Muscle of leg (tissue), 3 donors: ENCODE measurements at regions not wholly inside any gene's neighbourhood (a gene's known extent, or its start where the extent isn't known, plus 50 kb on each side); places are given as distances from the start of the nearest gene placed in this dataset.

Experiments used
- DNase-seq: peaks from one replicate; pipeline ENCODE4 v3.0.0; 2013
- H3K27ac ChIP-seq: one replicate; pipeline ENCODE4 v1.5.1; 2013; ENCODE audit warnings: mild to moderate bottlenecking, low read length, control low read depth
- H3K27me3 ChIP-seq: one replicate; pipeline ENCODE4 v1.6.1; 2013; ENCODE audit warnings: low read length; ENCODE audit not compliant: control insufficient read depth, insufficient read depth
- H3K36me3 ChIP-seq: one replicate; pipeline ENCODE4 v1.6.1; 2013; ENCODE audit warnings: low read length; ENCODE audit not compliant: control insufficient read depth, insufficient read depth
- H3K4me1 ChIP-seq: one replicate; pipeline ENCODE4 v1.6.1; 2013; ENCODE audit warnings: low read length; ENCODE audit not compliant: control insufficient read depth, insufficient read depth
- H3K4me3 ChIP-seq: one replicate; pipeline ENCODE4 v1.5.1; 2013; ENCODE audit warnings: low read length, control low read depth
- H3K9me3 ChIP-seq: replicated peaks from 2 replicates; pipeline ENCODE4 v1.6.1; 2013; ENCODE audit warnings: low read depth, low read length; ENCODE audit not compliant: control insufficient read depth
- WGBS: methylation state at CpG from one replicate; pipeline ENCODE4 v1.1.5; 2013; ENCODE audit warnings: missing lambda C conversion rate; ENCODE audit not compliant: insufficient coverage; 5-methylcytosine and 5-hydroxymethylcytosine counted together

DNA sequence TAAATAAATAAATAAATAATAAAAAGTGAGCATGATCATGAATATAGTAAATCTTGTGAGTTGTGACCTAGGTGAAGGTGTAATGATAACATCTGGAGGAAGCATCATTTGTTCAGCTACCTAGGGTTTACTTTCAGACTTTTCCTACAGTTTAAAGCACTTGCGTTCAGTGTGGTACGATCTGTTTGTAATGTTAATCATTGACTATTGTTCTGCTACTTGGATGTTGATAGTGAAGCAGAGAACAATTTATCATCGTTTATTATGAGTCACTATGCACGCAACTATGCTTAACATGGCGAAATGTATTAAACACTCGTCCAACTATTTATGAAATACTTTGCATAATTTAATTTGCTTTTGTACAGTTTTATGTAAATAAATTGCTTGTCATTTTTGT is 426.2 kb downstream of the PCDH7 start:
- Histone ChIP-seq H3K4me3 (no peak overlapping the region), H3K27ac (no peak overlapping the region), H3K4me1 (no peaks in the 10 kb centered on the region), H3K9me3 (no peaks in the 10 kb centered on the region), H3K27me3 (no peaks in the 10 kb centered on the region), H3K36me3 (peaks cover 3% of the 10 kb centered on the region)
- no CpG with 5 or more reads among the region's 6 CpGs for WGBS
- no peak for DNase-seq

- Histone ChIP-seq H3K9me3 (no peaks in the 10 kb centered on the region), H3K27me3 (no peaks in the 10 kb centered on the region), H3K36me3 (no peaks in the 10 kb centered on the region), H3K27ac (no peak overlapping the region), H3K4me3 (no peak overlapping the region), H3K4me1 (no peaks in the 10 kb centered on the region)
- no CpG with 5 or more reads among the region's 1 CpG for WGBS
- no peak for DNase-seq
Observed at GRCh38 chr4:31148990-31149389, 428.8 kb downstream of the PCDH7 start.

DNA sequence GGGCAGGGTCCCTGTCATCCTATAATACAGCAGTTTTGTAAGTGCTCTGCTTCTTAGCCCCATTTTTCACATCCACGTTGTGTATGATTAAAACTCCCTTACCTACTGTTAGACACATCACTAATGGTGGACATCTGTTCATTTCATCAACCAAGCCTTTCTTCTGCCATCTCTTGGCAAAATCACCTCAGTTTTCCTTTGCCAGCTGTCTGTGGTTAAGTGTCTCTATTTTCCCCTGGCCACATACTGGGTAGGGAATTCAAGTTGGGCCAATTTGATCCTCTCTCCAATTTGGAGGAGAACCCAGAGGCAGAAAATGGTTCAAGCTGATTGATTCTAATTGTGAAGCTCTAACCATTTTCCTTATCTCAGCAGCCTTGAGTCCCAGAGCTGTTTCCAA is 436.1 kb downstream of the PCDH7 start:
- Histone ChIP-seq H3K9me3 (no peaks in the 10 kb centered on the region), H3K4me3 (no peak overlapping the region), H3K36me3 (no peaks in the 10 kb centered on the region), H3K4me1 (no peaks in the 10 kb centered on the region), H3K27ac (no peak overlapping the region), H3K27me3 (no peaks in the 10 kb centered on the region)
- no peak for DNase-seq
- WGBS = 78% methylated on average over 1 of the region's 1 CpG

DNA sequence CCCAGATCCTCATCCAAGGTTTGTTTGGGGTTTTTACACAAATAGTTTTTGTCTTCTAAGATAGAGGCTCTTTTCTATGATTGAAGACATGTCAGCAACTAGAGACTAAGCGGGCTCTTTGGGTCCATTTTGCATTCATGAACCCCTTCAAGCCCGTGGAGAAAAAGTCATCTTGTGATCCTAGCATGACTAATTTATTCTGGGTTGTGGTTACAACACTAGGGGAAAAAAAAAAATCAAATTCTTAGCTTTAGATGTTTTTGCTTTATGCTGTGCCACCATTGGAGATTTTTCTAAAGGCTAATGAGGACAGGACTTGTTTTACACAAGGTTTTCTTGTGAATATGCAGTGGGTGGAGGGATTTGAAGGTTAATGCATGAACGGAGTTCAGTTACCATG is 440.0 kb downstream of the PCDH7 start:
- no peak for DNase-seq
- 100% methylated on average over 2 of the region's 3 CpGs for WGBS
- no peaks in the 10 kb centered on the region for H3K4me1 ChIP-seq
- H3K27ac ChIP-seq = no peak overlapping the region
- H3K36me3 ChIP-seq = no peaks in the 10 kb centered on the region
- no peak overlapping the region for H3K4me3 ChIP-seq
- H3K9me3 ChIP-seq = no peaks in the 10 kb centered on the region
- no peaks in the 10 kb centered on the region for H3K27me3 ChIP-seq

GRCh38 chr4:31169846-31170245 is 449.7 kb downstream of the PCDH7 start:
- H3K36me3 ChIP-seq = no peaks in the 10 kb centered on the region
- no peak overlapping the region for H3K27ac ChIP-seq
- H3K4me3 ChIP-seq = no peak overlapping the region
- no peaks in the 10 kb centered on the region for H3K4me1 ChIP-seq
- no peak for DNase-seq
- 17% methylated on average over 1 of the region's 5 CpGs for WGBS
- no peaks in the 10 kb centered on the region for H3K9me3 ChIP-seq
- no peaks in the 10 kb centered on the region for H3K27me3 ChIP-seq

DNA sequence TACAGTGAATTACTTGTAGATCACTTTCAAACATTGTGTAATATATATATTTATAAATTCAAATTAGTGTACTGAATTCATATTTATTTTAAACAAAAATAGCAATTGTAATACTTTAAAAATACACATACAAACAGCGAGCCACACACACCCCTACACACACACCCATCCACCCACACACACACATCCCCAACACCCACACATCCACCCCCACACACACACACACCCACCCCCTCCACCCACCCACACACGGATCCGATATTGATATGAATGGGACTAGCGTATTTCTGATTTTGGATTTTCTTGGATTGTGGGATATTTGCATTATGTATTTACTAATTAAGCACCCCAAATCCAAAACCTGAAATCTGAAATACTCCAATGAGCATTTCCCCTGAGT is 451.2 kb downstream of the PCDH7 start:
- H3K4me3 ChIP-seq = no peak overlapping the region
- no peaks in the 10 kb centered on the region for H3K27me3 ChIP-seq
- H3K36me3 ChIP-seq = no peaks in the 10 kb centered on the region
- H3K27ac ChIP-seq = no peak overlapping the region
- DNase-seq = no peak
- no CpG with 5 or more reads among the region's 4 CpGs for WGBS
- no peaks in the 10 kb centered on the region for H3K4me1 ChIP-seq
- no peaks in the 10 kb centered on the region for H3K9me3 ChIP-seq

- H3K4me1 ChIP-seq = no peaks in the 10 kb centered on the region
- no peak overlapping the region for H3K4me3 ChIP-seq
- H3K9me3 ChIP-seq = peaks cover 2% of the 10 kb centered on the region
- H3K27me3 ChIP-seq = no peaks in the 10 kb centered on the region
- no peaks in the 10 kb centered on the region for H3K36me3 ChIP-seq
- no peak for DNase-seq
- H3K27ac ChIP-seq = no peak overlapping the region
- WGBS = no CpG with 5 or more reads among the region's 5 CpGs
Observed at GRCh38 chr4:31175242-31175910, 455.2 kb downstream of the PCDH7 start.

DNA sequence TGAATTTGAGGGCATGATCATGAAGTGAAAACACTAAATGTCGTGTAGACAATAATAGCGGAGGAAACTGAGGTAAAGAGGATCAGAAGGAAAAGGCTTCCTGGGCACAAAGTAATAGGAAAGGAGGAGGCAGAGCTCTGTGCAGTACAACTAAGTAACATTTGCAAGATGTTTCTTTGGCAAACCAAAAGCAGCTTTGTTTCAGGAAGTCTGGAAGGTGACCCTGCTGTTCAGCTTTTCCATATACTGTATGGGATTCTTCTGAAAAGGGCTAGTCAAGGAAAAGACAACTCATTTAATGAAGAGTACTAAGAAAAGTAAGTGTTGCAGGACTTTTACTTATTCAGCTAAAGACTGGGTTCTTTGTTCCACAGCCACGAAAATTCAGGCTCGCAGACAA is 463.1 kb downstream of the PCDH7 start:
- 81% methylated on average over 3 of the region's 4 CpGs for WGBS
- Histone ChIP-seq H3K4me1 (no peaks in the 10 kb centered on the region), H3K36me3 (no peaks in the 10 kb centered on the region), H3K27ac (no peak overlapping the region), H3K27me3 (no peaks in the 10 kb centered on the region), H3K4me3 (no peak overlapping the region), H3K9me3 (peaks cover 2% of the 10 kb centered on the region)
- no peak for DNase-seq

DNA sequence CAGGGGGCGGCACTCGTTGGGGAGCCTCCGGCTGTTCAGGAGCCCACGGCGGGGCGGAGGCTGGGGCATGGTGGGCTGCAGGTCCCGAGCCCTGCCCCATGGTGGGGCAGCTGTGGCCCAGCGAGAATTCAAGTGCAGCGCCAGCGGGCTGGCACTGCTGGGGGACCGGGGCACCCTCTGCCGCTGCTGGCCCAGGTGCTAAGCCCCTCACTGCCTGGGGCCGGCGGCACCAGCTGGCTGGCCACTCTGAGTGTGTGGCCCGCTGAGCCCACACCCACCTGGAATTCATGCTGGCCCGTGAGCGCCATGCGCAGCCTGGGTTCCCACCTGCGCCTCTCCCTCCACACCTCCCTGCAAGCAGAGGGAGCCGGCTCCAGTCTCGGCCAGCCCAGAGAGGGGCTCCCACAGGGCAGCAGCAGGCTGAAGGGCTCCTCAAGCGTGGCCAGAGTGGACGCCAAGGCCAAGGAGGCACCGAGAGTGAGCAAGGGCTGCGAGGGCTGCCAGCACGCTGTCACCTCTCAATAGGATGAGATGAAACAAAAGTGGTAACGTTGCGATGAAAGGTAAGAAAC is 464.9 kb downstream of the PCDH7 start:
- 93% methylated on average over 22 of the region's 28 CpGs for WGBS
- no peak for DNase-seq
- H3K27ac ChIP-seq = no peak overlapping the region
- H3K36me3 ChIP-seq = no peaks in the 10 kb centered on the region
- H3K4me3 ChIP-seq = no peak overlapping the region
- H3K4me1 ChIP-seq = no peaks in the 10 kb centered on the region
- no peaks in the 10 kb centered on the region for H3K9me3 ChIP-seq
- no peaks in the 10 kb centered on the region for H3K27me3 ChIP-seq

- H3K4me3 ChIP-seq = no peak overlapping the region
- no peaks in the 10 kb centered on the region for H3K4me1 ChIP-seq
- no peak for DNase-seq
- H3K27ac ChIP-seq = no peak overlapping the region
- no peaks in the 10 kb centered on the region for H3K9me3 ChIP-seq
- WGBS = 67% methylated on average over 1 of the region's 5 CpGs
- no peaks in the 10 kb centered on the region for H3K27me3 ChIP-seq
- H3K36me3 ChIP-seq = no peaks in the 10 kb centered on the region
Observed at GRCh38 chr4:31187979-31188378, 467.8 kb downstream of the PCDH7 start.

DNA sequence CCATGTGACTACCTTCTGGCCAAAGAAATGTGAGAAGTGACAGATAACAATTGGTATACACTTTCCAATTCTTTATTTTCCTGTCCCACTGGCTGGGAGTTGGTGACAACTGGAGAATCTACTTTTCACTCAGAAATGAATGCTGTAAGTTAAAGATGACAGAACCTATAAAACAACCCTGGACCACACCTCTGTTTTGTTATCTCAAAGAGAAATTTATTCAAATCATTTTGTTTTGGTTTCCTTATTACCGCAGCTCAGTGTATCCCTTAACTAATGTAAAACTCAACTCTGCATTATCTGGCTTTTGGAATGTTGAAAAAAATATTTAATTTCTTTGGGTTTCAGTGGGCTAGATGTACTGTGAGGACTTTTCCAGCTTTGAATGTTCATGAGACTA is 469.8 kb downstream of the PCDH7 start:
- WGBS = no CpG with 5 or more reads among the region's 1 CpG
- H3K27ac ChIP-seq = no peak overlapping the region

More for the DNA sequence above, 469.8 kb downstream of the PCDH7 start:
- no peak for DNase-seq
- Histone ChIP-seq H3K4me3 (no peak overlapping the region), H3K4me1 (no peaks in the 10 kb centered on the region), H3K9me3 (no peaks in the 10 kb centered on the region), H3K27me3 (no peaks in the 10 kb centered on the region), H3K36me3 (no peaks in the 10 kb centered on the region)
